GM19455 (cell line): ENCODE measurements at regions not wholly inside any gene's neighbourhood (a gene's known extent, or its start where the extent isn't known, plus 50 kb on each side); places are given as distances from the start of the nearest gene placed in this dataset.

Source experiments
- ATAC-seq: cut with Tn5 transposase; IDR thresholded peaks from one replicate; pipeline ENCODE4 v1.9.1; 2021; ENCODE audit not compliant: unreplicated experiment

DNA sequence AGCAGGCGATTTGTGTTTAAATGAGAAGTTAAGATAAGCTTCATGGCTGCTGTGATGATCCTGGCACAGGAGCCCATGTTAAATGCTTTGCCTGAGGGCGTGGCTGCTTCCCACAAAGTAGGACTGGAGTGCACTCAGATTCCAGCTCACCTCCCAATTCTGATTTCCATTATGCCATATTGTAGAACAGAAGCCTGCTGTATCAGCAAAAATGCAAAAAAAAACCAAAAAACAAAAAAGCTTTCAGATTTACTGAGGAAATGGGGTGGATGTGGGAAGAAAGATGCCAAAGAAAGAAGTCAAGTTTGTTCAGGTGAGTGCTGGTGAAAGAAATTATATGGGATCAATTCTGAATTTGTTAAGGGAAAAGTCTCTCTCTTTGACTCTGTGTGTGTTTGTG is 610.4 kb upstream of the NETO1 start:
- ATAC-seq: no peak

GRCh38 chr18:73476031-73476430 is 608.2 kb upstream of the NETO1 start:
- no peak for ATAC-seq

DNA sequence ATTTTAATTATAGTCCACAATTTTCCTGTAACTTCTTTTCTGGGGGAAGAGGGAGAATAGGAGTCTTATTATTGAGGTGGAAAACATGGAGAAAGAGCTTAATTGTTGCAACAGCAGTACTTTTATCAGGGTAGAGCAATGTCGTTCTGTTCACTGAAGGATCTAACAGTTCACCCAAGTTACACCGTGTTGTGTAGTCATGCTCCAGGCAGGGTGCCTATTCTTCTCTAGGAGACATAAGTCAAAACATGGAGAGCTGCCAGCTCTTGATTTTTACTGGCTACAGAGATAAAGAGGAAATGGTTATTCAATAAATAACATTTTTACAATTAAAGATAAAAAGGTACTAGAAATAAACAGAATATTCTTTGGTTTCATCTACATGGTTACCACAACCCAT is 594.3 kb upstream of the NETO1 start:
- no peak for ATAC-seq

- ATAC-seq: no peak
Measured at GRCh38 chr18:73461780-73462059, 593.9 kb upstream of the NETO1 start.

- ATAC-seq: no peak
Measured at GRCh38 chr18:73461038-73461779, 593.4 kb upstream of the NETO1 start.

DNA sequence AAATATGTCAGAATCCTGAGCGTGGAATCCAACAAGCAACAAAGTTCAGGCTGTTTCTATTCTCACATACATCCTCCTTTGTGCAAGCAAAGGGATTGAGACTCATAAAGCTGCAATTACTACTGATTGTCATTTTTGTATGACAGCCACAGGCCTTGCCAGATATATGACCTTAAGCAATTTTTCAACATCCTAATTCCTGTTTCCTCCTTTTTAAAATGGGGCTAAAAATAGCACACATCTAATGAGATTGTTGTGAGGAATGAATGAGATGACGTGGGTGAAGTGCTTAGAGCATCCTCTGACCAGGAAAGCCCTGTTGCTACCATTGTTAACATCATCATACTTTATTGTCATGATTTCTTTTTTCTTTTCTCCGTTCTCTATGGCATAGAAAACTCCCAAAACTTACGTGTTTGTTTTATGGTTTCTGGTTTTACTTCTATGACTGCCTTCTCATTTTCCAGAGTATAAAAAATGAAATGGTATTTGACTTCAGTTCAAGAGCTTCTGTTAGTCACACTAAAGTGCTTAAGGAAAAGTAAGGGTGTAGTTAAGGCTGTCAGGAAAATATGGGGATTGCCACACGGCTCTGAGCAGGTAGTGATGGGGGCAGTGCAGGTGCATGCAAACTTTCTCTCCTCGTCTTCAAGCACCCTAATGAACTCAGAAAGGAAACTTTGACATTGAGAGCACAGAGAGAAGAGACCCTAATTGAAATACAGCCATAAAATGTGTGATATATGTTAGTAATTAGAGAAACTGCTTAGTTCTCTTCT is 590.6 kb upstream of the NETO1 start:
- ATAC-seq: no peak

GRCh38 chr18:73456643-73457042 is 588.9 kb upstream of the NETO1 start:
- no peak for ATAC-seq

DNA sequence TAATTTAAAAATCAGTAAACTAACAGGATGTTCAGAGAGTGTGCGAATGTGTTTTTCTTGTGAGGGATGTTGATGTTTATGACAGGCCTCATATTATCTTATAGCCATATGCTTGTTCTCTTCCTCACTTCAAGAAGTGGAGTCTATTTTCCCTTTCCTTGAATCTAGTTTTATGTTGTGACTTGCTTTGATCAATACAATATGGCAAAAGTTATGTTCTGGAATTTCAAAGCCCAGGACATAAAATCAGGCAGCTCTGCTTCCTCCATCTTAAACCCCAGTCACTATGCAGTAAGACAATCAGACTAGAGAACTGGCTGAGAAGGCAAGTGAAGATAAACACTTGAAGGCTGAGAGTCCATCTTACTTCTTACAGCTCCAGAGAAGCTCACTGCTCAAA is 585.1 kb upstream of the NETO1 start:
- no peak for ATAC-seq

DNA sequence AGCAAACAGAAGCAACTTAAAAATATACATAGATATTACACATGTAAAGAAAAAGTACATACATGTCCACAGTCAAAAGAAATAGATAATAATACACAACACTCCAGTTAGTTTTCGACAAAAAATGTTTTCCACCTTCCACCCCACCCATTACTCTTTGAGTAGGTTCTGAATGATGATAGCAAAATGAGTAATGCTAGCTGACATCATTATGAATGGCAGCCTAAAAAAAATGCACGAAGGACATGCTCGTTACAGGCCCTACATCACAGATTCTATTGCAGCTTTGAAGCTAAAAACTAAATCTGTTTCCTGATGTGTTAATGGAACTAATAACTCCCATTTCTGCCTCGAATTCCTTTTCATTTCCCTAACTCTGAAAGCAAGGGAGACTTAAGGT is 578.7 kb upstream of the NETO1 start:
- no peak for ATAC-seq

DNA sequence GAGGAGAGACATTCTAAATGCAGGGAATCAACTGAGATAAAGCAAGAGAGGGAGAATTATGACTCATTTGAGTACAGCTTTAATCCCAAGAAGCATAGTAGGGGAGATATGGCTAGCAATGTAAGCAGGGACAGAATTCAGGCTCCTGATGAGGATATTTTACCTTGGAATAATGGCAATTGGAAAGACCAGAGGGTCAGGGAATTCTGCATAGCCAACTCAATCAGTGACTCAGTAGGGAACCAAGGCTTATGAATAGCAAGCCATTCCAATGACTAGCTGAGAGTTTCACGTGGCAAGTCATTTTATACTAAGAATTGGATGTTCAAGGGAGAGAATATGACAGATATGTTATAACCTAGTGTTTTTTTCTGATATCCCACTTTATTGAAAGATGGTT is 563.8 kb upstream of the NETO1 start:
- ATAC-seq: no peak

- no peak for ATAC-seq
Measured at GRCh38 chr18:73421010-73421409, 553.2 kb upstream of the NETO1 start.

GRCh38 chr18:73419531-73419930 is 551.7 kb upstream of the NETO1 start:
- ATAC-seq: no peak

- ATAC-seq: no peak
Measured at GRCh38 chr18:73414598-73414997, 546.8 kb upstream of the NETO1 start.

DNA sequence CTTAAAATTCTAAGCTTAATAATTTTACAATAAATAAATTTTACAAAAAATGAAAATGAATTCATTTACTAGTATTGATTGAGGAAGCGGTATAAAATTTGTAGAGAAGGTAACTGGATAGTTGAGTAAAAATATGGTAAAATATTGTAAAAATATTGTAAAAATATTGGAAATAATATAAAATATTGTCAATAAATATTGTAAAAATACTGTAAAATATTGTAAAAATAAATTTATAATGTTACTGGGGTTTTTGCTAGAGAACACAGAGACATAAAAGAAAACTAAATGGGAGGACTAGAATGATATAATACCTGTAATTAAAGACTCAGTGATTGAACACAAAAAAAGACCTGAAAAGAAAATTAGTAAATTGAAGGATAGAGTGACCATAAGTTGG is 546.3 kb upstream of the NETO1 start:
- ATAC-seq: no peak

- no peak for ATAC-seq
Measured at GRCh38 chr18:73409242-73409641, 541.5 kb upstream of the NETO1 start.

- ATAC-seq: no peak
Measured at GRCh38 chr18:73408469-73408868, 540.7 kb upstream of the NETO1 start.

GRCh38 chr18:73407506-73407905 is 539.7 kb upstream of the NETO1 start:
- no peak for ATAC-seq

GRCh38 chr18:73384246-73384645 is 516.5 kb upstream of the NETO1 start:
- ATAC-seq: no peak

DNA sequence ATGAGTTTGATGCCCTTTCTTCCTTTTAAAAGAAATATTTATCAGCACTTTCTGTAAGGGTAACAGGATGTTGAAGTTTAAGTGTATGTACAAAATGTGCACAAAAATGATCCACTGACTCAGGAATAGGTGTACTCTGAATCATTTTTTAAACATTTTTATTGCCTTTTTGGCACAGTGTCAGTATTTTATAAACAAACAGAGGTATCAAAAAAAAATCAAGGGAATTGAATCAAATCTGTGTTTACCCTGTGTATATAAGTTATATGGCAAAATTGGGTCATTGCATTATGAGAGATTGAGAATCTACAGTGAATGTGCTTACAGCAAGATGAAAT is 513.9 kb upstream of the NETO1 start:
- ATAC-seq: no peak

DNA sequence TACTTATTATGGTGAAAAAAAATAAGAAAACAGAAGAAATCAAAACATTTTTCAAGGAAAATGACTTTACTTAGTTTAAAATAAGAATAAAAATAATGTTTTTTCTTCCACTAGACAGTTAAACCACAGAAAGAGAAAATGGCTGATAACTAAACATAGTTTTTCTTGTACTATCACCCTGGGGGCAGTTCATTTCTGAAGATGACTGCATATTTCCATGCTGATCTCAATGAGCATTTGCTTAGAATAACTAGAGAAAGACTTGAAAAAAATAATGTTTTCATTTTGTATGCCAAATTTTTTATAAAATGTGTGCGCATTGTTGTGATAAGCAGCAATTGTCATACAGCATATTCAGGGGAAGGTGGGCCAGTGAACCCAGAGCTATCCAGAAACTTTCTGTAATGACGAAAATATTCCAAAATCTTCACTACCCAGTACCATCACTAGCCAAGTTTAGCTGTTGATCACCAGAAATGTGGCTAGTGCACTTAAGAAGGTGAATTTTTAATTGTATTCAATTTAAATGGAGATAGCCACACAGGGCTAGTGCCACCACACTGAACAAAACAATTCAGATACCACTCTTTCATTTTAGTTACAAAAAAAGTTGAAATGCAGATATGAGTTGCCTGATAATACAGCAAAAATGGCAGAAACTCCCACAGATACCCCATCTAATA is 513.4 kb upstream of the NETO1 start:
- no peak for ATAC-seq

GRCh38 chr18:73366713-73367112 is 498.9 kb upstream of the NETO1 start:
- ATAC-seq: no peak

DNA sequence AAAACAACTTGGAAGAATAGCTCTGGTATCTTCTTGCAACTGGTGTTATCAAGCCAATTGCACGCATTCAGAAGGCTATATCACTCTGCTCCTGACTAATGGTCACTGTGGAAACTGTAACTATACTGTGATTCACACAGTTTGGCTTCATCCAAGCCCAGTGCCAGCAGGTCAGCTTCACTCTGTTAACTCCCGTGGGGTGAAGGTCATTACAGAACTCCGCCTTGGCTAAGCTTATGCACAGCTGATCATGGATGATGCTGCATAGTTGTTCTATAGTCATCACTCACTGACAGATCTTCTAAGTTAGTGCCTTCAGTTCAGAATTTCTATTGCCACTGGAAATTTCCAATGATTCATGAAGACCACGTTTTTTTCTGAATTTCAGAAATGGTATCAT is 497.2 kb upstream of the NETO1 start:
- no peak for ATAC-seq
